H9 (cell line): ENCODE measurements at regions not wholly inside any gene's neighbourhood (a gene's known extent, or its start where the extent isn't known, plus 50 kb on each side); places are given as distances from the start of the nearest gene placed in this dataset.

ENCODE experiments used
- DNase-seq: peaks from one replicate; pipeline ENCODE4 v3.0.0-alpha.2; 2017
- H2AFZ ChIP-seq: one replicate; pipeline ENCODE4 v1.6.1; 2013; ENCODE audit warnings: mild to moderate bottlenecking, low read length, control low read depth, moderate library complexity
- H2AK5ac ChIP-seq: 2 replicates; pipeline ENCODE4 v1.6.1; 2013; ENCODE audit warnings: low read length, control low read depth, mixed read lengths; ENCODE audit not compliant: insufficient read length
- H2BK120ac ChIP-seq: one replicate; pipeline ENCODE4 v1.6.1; 2013; ENCODE audit warnings: low read depth, mild to moderate bottlenecking, low read length, control low read depth, inconsistent platforms; ENCODE audit not compliant: poor library complexity, severe bottlenecking
- H2BK12ac ChIP-seq: 2 replicates; pipeline ENCODE4 v1.6.1; 2013; ENCODE audit warnings: low read length, control low read depth, mixed read lengths, low read depth; ENCODE audit not compliant: insufficient read length
- H2BK15ac ChIP-seq: 2 replicates; pipeline ENCODE4 v1.6.1; 2013; ENCODE audit warnings: low read depth, low read length, control low read depth
- H2BK20ac ChIP-seq: one replicate; pipeline ENCODE4 v1.6.1; 2013; ENCODE audit warnings: low read depth, mild to moderate bottlenecking, low read length, control low read depth, inconsistent platforms; ENCODE audit not compliant: poor library complexity, severe bottlenecking
- H2BK5ac ChIP-seq: 2 replicates; pipeline ENCODE4 v1.6.1; 2013; ENCODE audit warnings: low read length, control low read depth, mixed read lengths; ENCODE audit not compliant: insufficient read length
- H3K14ac ChIP-seq: 2 replicates; pipeline ENCODE4 v1.6.1; 2013; ENCODE audit warnings: low read length, control low read depth; ENCODE audit not compliant: insufficient read depth
- H3K18ac ChIP-seq: 2 replicates; pipeline ENCODE4 v1.6.1; 2013; ENCODE audit warnings: low read depth, mild to moderate bottlenecking, mixed read lengths, low read length, control low read depth; ENCODE audit not compliant: insufficient read length
- H3K23ac ChIP-seq: 2 replicates; pipeline ENCODE4 v1.6.1; 2013; ENCODE audit warnings: low read length, control low read depth, mixed read lengths, low read depth; ENCODE audit not compliant: insufficient read length
- H3K23me2 ChIP-seq: 2 replicates; pipeline ENCODE4 v1.6.1; 2013; ENCODE audit warnings: low read depth, mild to moderate bottlenecking, mixed read lengths, low read length, control low read depth; ENCODE audit not compliant: insufficient read length, poor library complexity, severe bottlenecking
- H3K27ac ChIP-seq: 2 replicates; pipeline ENCODE4 v1.5.1; 2013; ENCODE audit warnings: low read length, control low read depth, mixed read lengths, low read depth; ENCODE audit not compliant: insufficient read length
- H3K27me3 ChIP-seq: 2 replicates; pipeline ENCODE4 v1.6.1; 2013; ENCODE audit warnings: low read length, control low read depth, inconsistent platforms; ENCODE audit not compliant: insufficient read depth
- H3K4ac ChIP-seq: 2 replicates; pipeline ENCODE4 v1.6.1; 2013; ENCODE audit warnings: low read depth, mild to moderate bottlenecking, control low read depth, inconsistent platforms, low read length, moderate library complexity
- H3K4me1 ChIP-seq: 2 replicates; pipeline ENCODE4 v1.6.1; 2013; ENCODE audit warnings: low read length, control low read depth, inconsistent platforms; ENCODE audit not compliant: insufficient read depth
- H3K4me2 ChIP-seq: 2 replicates; pipeline ENCODE4 v1.6.1; 2013; ENCODE audit warnings: low read length, control low read depth, mixed read lengths; ENCODE audit not compliant: insufficient read length, insufficient read depth
- H3K56ac ChIP-seq: 2 replicates; pipeline ENCODE4 v1.6.1; 2013; ENCODE audit warnings: low read depth, mild to moderate bottlenecking, mixed read lengths, low read length, control low read depth; ENCODE audit not compliant: insufficient read length
- H3K79me1 ChIP-seq: 2 replicates; pipeline ENCODE4 v1.6.1; 2013; ENCODE audit warnings: low read depth, mild to moderate bottlenecking, moderate library complexity, low read length, control low read depth, inconsistent platforms; ENCODE audit not compliant: insufficient read depth, poor library complexity, severe bottlenecking
- H3K79me2 ChIP-seq: 2 replicates; pipeline ENCODE4 v1.6.1; 2013; ENCODE audit warnings: low read length, control low read depth, inconsistent platforms; ENCODE audit not compliant: insufficient read depth
- H3K9ac ChIP-seq: 2 replicates; pipeline ENCODE4 v1.6.1; 2013; ENCODE audit warnings: low read length, control low read depth, mixed read lengths; ENCODE audit not compliant: insufficient read length; ENCODE audit errors: extremely low read depth
- H3K9me3 ChIP-seq: one replicate; pipeline ENCODE4 v1.6.1; 2013; ENCODE audit warnings: low read depth, low read length, inconsistent platforms; ENCODE audit not compliant: control insufficient read depth
- H3T11ph ChIP-seq: one replicate; pipeline ENCODE4 v1.6.1; 2013; ENCODE audit warnings: mild to moderate bottlenecking, low read length, control low read depth, inconsistent platforms
- H4K20me1 ChIP-seq: one replicate; pipeline ENCODE4 v1.6.1; 2013; ENCODE audit not compliant: control insufficient read depth, insufficient read length, insufficient read depth
- H4K5ac ChIP-seq: 2 replicates; pipeline ENCODE4 v1.6.1; 2013; ENCODE audit warnings: low read depth, mild to moderate bottlenecking, mixed read lengths, low read length, control low read depth; ENCODE audit not compliant: insufficient read length
- H4K8ac ChIP-seq: replicated peaks from 2 replicates; pipeline ENCODE4 v1.6.1; 2013; ENCODE audit warnings: low read length, control low read depth, mixed read lengths, low read depth; ENCODE audit not compliant: insufficient read length
- H4K91ac ChIP-seq: 2 replicates; pipeline ENCODE4 v1.6.1; 2013; ENCODE audit warnings: low read depth, mild to moderate bottlenecking, moderate library complexity, mixed read lengths, low read length, control low read depth; ENCODE audit not compliant: insufficient read length
- H3K27ac Mint-ChIP-seq, 3 experiments: 2 replicates in 2 of 3; 3 replicates in 1 of 3; pipeline ENCODE4 v1.8.0; 2020 to 2021; ENCODE audit warnings: mixed read lengths in 3 of 3, mild to moderate bottlenecking in 1 of 3, moderate library complexity in 1 of 3
- H3K27me3 Mint-ChIP-seq: 2 replicates; pipeline ENCODE4 v1.8.0; 2021; ENCODE audit warnings: low read depth, mild to moderate bottlenecking, moderate library complexity, mixed read lengths
- H3K36me3 Mint-ChIP-seq, 3 experiments: 2 replicates in 2 of 3; 3 replicates in 1 of 3; pipeline ENCODE4 v1.8.0; 2020 to 2021; ENCODE audit warnings: low read depth in 3 of 3, mixed read lengths in 3 of 3; ENCODE audit not compliant: insufficient read depth in 1 of 3
- H3K4me1 Mint-ChIP-seq, 2 experiments: 2 replicates each; pipeline ENCODE4 v1.8.0; 2020; ENCODE audit warnings: mixed read lengths in 2 of 2
- H3K4me3 Mint-ChIP-seq, 2 experiments: 2 replicates in 1 of 2; 3 replicates in 1 of 2; pipeline ENCODE4 v1.8.0; 2020 to 2021; ENCODE audit warnings: mild to moderate bottlenecking in 2 of 2, mixed read lengths in 2 of 2, moderate library complexity in 1 of 2
- H3K9me3 Mint-ChIP-seq, 2 experiments: 2 replicates in 1 of 2; 3 replicates in 1 of 2; pipeline ENCODE4 v1.8.0; 2020; ENCODE audit warnings: mild to moderate bottlenecking in 2 of 2, mixed read lengths in 2 of 2, moderate library complexity in 1 of 2
- CTCF ChIP-seq: fragments of 200-600 bp; sonication (generic); conservative IDR thresholded peaks from 3 replicates; pipeline ENCODE4 v1.8.0; 2021; ENCODE audit warnings: antibody characterized with exemption, mild to moderate bottlenecking
- WGBS: extraction: QIAGEN DNeasy Blood & Tissue Kit; methylation state at CpG from one replicate; pipeline ENCODE4 v1.1.7; 2013; ENCODE audit warnings: missing lambda C conversion rate, low lambda C conversion rate, mixed read lengths; ENCODE audit not compliant: insufficient read length; ENCODE audit errors: extremely low coverage; 5-methylcytosine and 5-hydroxymethylcytosine counted together

GRCh38 chr1:224851848-224852261 is 77.6 kb upstream of the DNAH14 start:
- Histone ChIP-seq H3K4me1 (peaks cover 2% of the 10 kb centered on the region; the same call in 1 of the 2 replicates), H4K5ac (no peak overlapping the region), H2AK5ac (no peak overlapping the region), H4K8ac (no peak overlapping the region), H3T11ph (no peak overlapping the region), H3K4ac (no peak overlapping the region), H2BK5ac (no peak overlapping the region), H3K9me3 (no peaks in the 10 kb centered on the region), H3K79me1 (no peaks in the 10 kb centered on the region), H2BK20ac (no peak overlapping the region), H4K91ac (no peak overlapping the region), H2BK120ac (no peak overlapping the region), H3K27ac (no peak overlapping the region), H3K27me3 (no peaks in the 10 kb centered on the region), H2BK12ac (no peak overlapping the region), H3K9ac (no peak overlapping the region), H3K18ac (no peak overlapping the region), H3K14ac (no peak overlapping the region), H3K4me2 (no peak overlapping the region), H2BK15ac (no peak overlapping the region), H3K23ac (no peak overlapping the region), H3K23me2 (no peaks in the 10 kb centered on the region), H3K56ac (no peak overlapping the region), H2AFZ (no peak overlapping the region), H3K79me2 (no peaks in the 10 kb centered on the region), H4K20me1 (no peaks in the 10 kb centered on the region)
- no peaks in the 10 kb centered on the region for H3K27me3 Mint-ChIP-seq
- H3K4me1 Mint-ChIP-seq: peaks cover 23 to 29% of the 10 kb centered on the region in 2 experiments
- no CpG with 5 or more reads among the region's 9 CpGs for WGBS
- H3K4me3 Mint-ChIP-seq: no peak overlapping the region
- peaks cover 5 to 12% of the 10 kb centered on the region in 2 experiments for H3K9me3 Mint-ChIP-seq
- H3K27ac Mint-ChIP-seq: no peak overlapping the region
- TF ChIP-seq CTCF: peak; percentile 29; the same call in 1 of the 3 replicates
- H3K36me3 Mint-ChIP-seq: peaks cover 6 to 12% (median 8%) of the 10 kb centered on the region in 3 experiments
- peak; percentile 62 for DNase-seq
